CD8-positive, alpha-beta memory T cell (primary cell): ENCODE measurements at regions not wholly inside any gene's neighbourhood (a gene's known extent, or its start where the extent isn't known, plus 50 kb on each side); places are given as distances from the start of the nearest gene placed in this dataset.

Experiments used
- CTCF ChIA-PET: fragments of 350-600 bp; sonication (Branson Sonifier 250); formaldehyde crosslinking; loops from one replicate; lab custom pipeline; 2021; ENCODE audit warnings: antibody characterized with exemption; lab: Charles Lee
- POLR2A ChIA-PET: fragments of 350-600 bp; sonication (Branson Sonifier 250); formaldehyde crosslinking; loops from one replicate; lab custom pipeline; 2021; ENCODE audit warnings: antibody characterized with exemption; lab: Charles Lee
- DNase-seq, 5 donors: peaks; one replicate each; pipeline versions ENCODE4 v3.0.0 to v3.0.0-alpha.2; 2020 to 2022; ENCODE audit warnings: mixed read lengths in 1 of 5
- H3K27ac ChIP-seq: one replicate; pipeline ENCODE4 v1.7.0; 2013; ENCODE audit warnings: low read depth, mild to moderate bottlenecking, low read length, moderate library complexity
- H3K27me3 ChIP-seq: 2 replicates; pipeline ENCODE4 v1.7.0; 2013; ENCODE audit warnings: low read length, mild to moderate bottlenecking; ENCODE audit not compliant: insufficient read depth, poor library complexity, severe bottlenecking
- H3K36me3 ChIP-seq: 2 replicates; pipeline ENCODE4 v1.7.0; 2013; ENCODE audit warnings: mild to moderate bottlenecking, low read length, moderate library complexity; ENCODE audit not compliant: insufficient read depth
- H3K4me1 ChIP-seq: 2 replicates; pipeline ENCODE4 v1.7.0; 2013; ENCODE audit warnings: mild to moderate bottlenecking, low read length, moderate library complexity; ENCODE audit not compliant: insufficient read depth
- H3K4me3 ChIP-seq: 2 replicates; pipeline ENCODE4 v1.7.0; 2013; ENCODE audit warnings: mild to moderate bottlenecking, low read length
- H3K9me3 ChIP-seq: 2 replicates; pipeline ENCODE4 v1.7.0; 2013; ENCODE audit warnings: mild to moderate bottlenecking, low read length
- H3K27ac Mint-ChIP-seq, 8 donors: one replicate each; pipeline ENCODE4 v1.8.0; 2020 to 2021; ENCODE audit warnings: mixed read lengths in 8 of 8, mild to moderate bottlenecking in 6 of 8, inconsistent platforms in 3 of 8, moderate library complexity in 3 of 8
- H3K27me3 Mint-ChIP-seq, 2 donors: one replicate each; pipeline ENCODE4 v1.8.0; 2020 to 2021; ENCODE audit warnings: mixed read lengths in 2 of 2, mild to moderate bottlenecking in 1 of 2, moderate library complexity in 1 of 2
- H3K36me3 Mint-ChIP-seq, 3 donors: one replicate each; pipeline ENCODE4 v1.8.0; 2020 to 2021; ENCODE audit warnings: mixed read lengths in 3 of 3, inconsistent platforms in 1 of 3, mild to moderate bottlenecking in 1 of 3
- H3K4me1 Mint-ChIP-seq, 3 donors: one replicate each; pipeline ENCODE4 v1.8.0; 2020 to 2021; ENCODE audit warnings: mixed read lengths in 3 of 3, inconsistent platforms in 1 of 3, mild to moderate bottlenecking in 1 of 3
- H3K4me3 Mint-ChIP-seq, 7 donors: one replicate each; pipeline ENCODE4 v1.8.0; 2020 to 2021; ENCODE audit warnings: mixed read lengths in 7 of 7, mild to moderate bottlenecking in 6 of 7, moderate library complexity in 4 of 7, inconsistent platforms in 2 of 7
- H3K9me3 Mint-ChIP-seq, 5 donors: one replicate each; pipeline ENCODE4 v1.8.0; 2020 to 2022; ENCODE audit warnings: mixed read lengths in 5 of 5, mild to moderate bottlenecking in 3 of 5, moderate library complexity in 2 of 5, inconsistent platforms in 1 of 5

DNA sequence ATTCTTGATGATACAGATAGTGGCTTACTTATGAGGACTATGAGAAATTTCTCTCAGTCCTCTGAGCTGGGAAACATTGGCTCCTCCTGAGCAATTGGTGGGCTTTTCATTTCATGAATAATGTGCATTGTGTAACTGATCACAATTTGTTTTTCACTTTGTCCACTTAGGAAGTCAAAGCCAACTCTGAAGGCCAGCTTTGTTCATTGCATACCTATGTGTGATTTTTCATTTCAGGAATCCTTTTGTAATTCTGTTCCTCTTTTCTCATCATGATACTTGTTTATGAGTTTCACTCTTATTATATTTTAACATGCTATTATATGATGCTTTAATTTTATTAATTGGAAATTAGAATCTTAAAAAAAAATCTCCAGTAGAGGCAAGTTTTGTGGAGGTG lies 483.0 kb downstream of the EBF1 start:
- no peaks in the 10 kb centered on the region for H3K9me3 ChIP-seq
- no peaks in the 10 kb centered on the region for H3K36me3 Mint-ChIP-seq
- ChIA-PET CTCF (no interaction called here), POLR2A (no interaction called here)
- H3K27ac ChIP-seq: no peak overlapping the region
- no peak for DNase-seq
- no peaks in the 10 kb centered on the region for H3K4me1 ChIP-seq
- H3K4me3 Mint-ChIP-seq: no peak overlapping the region
- no peak overlapping the region for H3K27ac Mint-ChIP-seq
- no peaks in the 10 kb centered on the region for H3K36me3 ChIP-seq
- no peak overlapping the region for H3K4me3 ChIP-seq
- H3K4me1 Mint-ChIP-seq: no peaks in the 10 kb centered on the region
- H3K27me3 ChIP-seq: no peaks in the 10 kb centered on the region
- peaks cover 0 to 2% of the 10 kb centered on the region in 2 donors for H3K27me3 Mint-ChIP-seq
- H3K9me3 Mint-ChIP-seq: no peaks in the 10 kb centered on the region

DNA sequence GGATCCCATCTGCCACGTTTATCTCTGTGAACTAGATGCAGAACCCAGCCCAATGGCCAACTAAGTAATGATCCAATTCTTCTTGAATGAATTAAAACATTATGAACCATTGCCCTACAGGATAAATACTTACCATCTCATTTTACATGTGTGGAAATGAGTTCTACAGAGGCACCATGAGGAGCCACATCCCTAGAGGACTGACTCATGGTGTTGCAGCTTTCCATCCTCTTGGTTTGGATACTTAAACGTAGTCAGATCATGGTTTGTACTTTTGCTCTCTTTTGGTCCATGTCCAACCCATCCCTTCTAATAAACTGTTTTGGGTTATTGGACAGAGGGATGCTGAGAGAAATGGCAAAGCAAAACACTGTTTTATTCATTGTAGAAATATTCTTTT lies 484.8 kb downstream of the EBF1 start:
- Histone ChIP-seq H3K27ac (no peak overlapping the region), H3K27me3 (no peaks in the 10 kb centered on the region), H3K4me3 (no peak overlapping the region), H3K9me3 (no peaks in the 10 kb centered on the region), H3K4me1 (no peaks in the 10 kb centered on the region), H3K36me3 (no peaks in the 10 kb centered on the region)
- Mint-ChIP-seq H3K4me1 (no peaks in the 10 kb centered on the region), H3K4me3 (no peak overlapping the region), H3K36me3 (no peaks in the 10 kb centered on the region), H3K27me3 (peaks cover 0 to 2% of the 10 kb centered on the region in 2 donors), H3K9me3 (no peaks in the 10 kb centered on the region), H3K27ac (no peak overlapping the region)
- no peak for DNase-seq
- POLR2A ChIA-PET: no interaction called here
- CTCF ChIA-PET: no interaction called here

DNA sequence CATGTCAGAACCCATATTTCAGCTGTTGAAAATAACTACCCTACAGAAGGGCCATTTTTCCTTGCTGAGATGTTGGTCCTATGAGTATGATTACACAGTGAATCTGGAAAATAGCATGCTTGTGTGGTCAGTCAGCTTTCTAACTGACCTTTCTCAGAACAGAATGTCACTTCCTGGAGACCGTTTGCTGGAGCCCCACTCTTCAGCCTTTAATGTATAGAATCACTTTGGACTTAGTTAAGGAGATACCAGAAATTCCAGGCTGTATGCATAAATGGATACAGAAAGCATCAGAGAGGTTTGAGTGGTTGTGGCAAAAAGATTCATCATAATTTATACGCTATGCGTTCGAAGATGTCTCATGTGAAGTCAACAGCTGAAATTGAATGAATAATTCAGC lies 488.1 kb downstream of the EBF1 start:
- Mint-ChIP-seq H3K36me3 (no peaks in the 10 kb centered on the region), H3K27me3 (peaks cover 0 to 5% of the 10 kb centered on the region in 2 donors), H3K9me3 (no peaks in the 10 kb centered on the region), H3K4me3 (no peak overlapping the region), H3K27ac (no peak overlapping the region), H3K4me1 (no peaks in the 10 kb centered on the region)
- no peaks in the 10 kb centered on the region for H3K4me1 ChIP-seq
- ChIA-PET POLR2A (no interaction called here), CTCF (no interaction called here)
- H3K4me3 ChIP-seq: no peak overlapping the region
- no peak overlapping the region for H3K27ac ChIP-seq
- H3K9me3 ChIP-seq: no peaks in the 10 kb centered on the region
- DNase-seq: no peak
- H3K27me3 ChIP-seq: no peaks in the 10 kb centered on the region
- no peaks in the 10 kb centered on the region for H3K36me3 ChIP-seq

DNA sequence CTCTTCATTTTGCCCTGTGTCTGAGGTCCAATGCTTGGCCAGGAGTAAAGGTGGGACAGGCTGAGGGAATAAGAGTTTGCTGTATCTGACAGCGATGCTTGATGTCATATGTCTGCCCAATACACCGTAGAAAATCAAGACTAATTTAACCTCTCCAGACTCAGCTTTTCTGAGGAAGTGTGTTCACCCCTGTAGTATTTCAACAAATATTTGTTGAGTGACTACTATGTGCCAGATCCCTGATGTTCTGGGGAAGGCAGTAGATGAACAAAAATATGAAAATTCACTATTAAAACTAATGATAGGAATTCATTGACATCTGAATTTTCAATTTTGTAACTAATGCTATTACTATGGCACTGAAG lies 489.7 kb downstream of the EBF1 start:
- no peaks in the 10 kb centered on the region for H3K36me3 ChIP-seq
- CTCF ChIA-PET: no interaction called here
- POLR2A ChIA-PET: no interaction called here
- no peak for DNase-seq
- H3K9me3 ChIP-seq: no peaks in the 10 kb centered on the region
- Mint-ChIP-seq H3K27ac (no peak overlapping the region), H3K4me1 (no peaks in the 10 kb centered on the region), H3K36me3 (no peaks in the 10 kb centered on the region), H3K4me3 (no peak overlapping the region), H3K9me3 (peaks cover 0 to under 1% (median 0%) of the 10 kb centered on the region in 5 donors), H3K27me3 (peaks cover 0 to 5% of the 10 kb centered on the region in 2 donors)
- H3K4me3 ChIP-seq: no peak overlapping the region
- no peak overlapping the region for H3K27ac ChIP-seq
- no peaks in the 10 kb centered on the region for H3K4me1 ChIP-seq
- H3K27me3 ChIP-seq: no peaks in the 10 kb centered on the region

DNA sequence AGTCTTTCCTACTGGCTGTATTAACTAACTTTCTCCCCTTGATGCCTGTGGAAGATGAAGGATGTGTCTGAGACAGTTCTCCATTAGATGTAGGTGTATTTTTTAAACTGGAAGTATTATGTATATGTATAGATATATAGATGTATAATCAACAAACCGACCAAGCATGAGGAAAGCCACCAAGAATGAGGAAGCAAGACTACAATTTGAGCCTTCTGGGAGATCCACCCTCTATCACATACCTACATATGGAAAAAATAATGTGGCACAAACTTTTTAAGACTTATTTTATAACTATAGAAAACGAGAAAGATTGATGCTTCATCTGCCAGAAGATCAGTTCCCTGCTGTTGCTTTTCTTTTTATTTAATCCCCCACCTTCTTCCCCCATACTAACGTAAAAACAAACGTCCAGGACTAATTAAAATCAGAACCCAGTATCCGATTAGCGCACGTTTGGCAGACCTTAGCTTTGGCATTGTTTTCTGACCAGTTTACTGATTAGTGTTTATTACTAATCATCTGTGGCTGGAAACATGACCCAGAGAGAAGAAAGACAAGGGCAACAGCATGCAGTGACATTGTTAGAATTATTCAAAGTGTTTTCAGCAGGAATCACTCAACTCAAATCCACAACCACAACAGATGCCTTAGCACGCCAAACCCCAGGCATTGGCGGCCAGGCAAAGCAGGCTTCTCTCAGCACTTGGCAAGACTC lies 490.2 kb downstream of the EBF1 start:
- H3K9me3 ChIP-seq: no peaks in the 10 kb centered on the region
- ChIA-PET CTCF (no interaction called here), POLR2A (no interaction called here)
- no peaks in the 10 kb centered on the region for H3K27me3 ChIP-seq
- H3K27ac Mint-ChIP-seq: no peak overlapping the region
- peaks cover 0 to 2% (median 0%) of the 10 kb centered on the region in 5 donors for H3K9me3 Mint-ChIP-seq
- no peaks in the 10 kb centered on the region for H3K36me3 Mint-ChIP-seq
- no peak overlapping the region for H3K4me3 Mint-ChIP-seq
- H3K4me1 Mint-ChIP-seq: no peaks in the 10 kb centered on the region
- no peaks in the 10 kb centered on the region for H3K36me3 ChIP-seq
- H3K4me3 ChIP-seq: no peak overlapping the region
- H3K4me1 ChIP-seq: no peaks in the 10 kb centered on the region
- no peak for DNase-seq
- H3K27me3 Mint-ChIP-seq: peaks cover 0 to 5% of the 10 kb centered on the region in 2 donors
- no peak overlapping the region for H3K27ac ChIP-seq

DNA sequence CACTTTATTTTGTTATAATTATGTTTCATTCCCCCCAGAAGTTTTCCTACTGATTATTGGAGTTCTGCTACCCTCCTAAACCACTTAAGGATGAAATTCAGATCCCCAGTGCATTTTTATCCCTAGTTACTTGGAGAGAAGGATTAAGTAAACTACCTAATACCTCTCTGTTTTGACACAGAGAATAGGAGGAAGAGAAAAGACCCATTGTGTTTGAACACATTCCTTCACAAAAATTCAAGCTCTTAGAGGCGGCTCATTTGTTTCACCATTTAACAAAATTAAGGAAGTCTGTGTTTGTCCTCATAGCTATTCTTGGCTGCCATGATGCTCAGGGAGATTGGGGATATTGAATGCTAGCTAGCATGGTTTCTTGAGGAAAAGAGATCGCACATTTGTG lies 492.6 kb downstream of the EBF1 start:
- DNase-seq: no peak
- Mint-ChIP-seq H3K9me3 (peaks cover 0 to 2% (median 0%) of the 10 kb centered on the region in 5 donors), H3K4me3 (no peak overlapping the region), H3K27me3 (peaks cover 0 to 3% of the 10 kb centered on the region in 2 donors), H3K27ac (no peak overlapping the region), H3K36me3 (no peaks in the 10 kb centered on the region), H3K4me1 (no peaks in the 10 kb centered on the region)
- Histone ChIP-seq H3K4me1 (no peaks in the 10 kb centered on the region), H3K36me3 (no peaks in the 10 kb centered on the region), H3K9me3 (no peaks in the 10 kb centered on the region), H3K27me3 (no peaks in the 10 kb centered on the region), H3K4me3 (no peak overlapping the region), H3K27ac (no peak overlapping the region)
- CTCF ChIA-PET: no interaction called here
- POLR2A ChIA-PET: no interaction called here

DNA sequence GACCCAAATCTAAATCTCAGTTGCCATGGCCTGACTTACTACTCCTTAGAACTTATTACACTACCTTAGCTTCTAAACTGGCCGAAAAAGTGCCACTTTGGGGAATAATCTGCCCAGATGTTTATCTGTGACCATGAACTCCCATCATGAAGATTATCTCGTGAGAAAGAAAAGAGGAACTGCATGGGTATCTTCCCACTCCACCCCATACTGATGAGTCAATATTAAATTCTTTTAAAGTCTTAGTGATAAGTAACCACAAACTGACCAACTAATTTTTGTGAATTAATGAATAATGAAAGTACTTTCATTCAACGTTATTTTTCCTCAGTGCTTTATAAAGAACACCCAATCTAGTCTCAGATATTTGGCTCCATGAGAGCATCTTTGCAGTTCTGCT lies 493.5 kb downstream of the EBF1 start:
- Mint-ChIP-seq H3K27me3 (peaks cover 0 to 4% of the 10 kb centered on the region in 2 donors), H3K9me3 (peaks cover 0 to 2% (median 0%) of the 10 kb centered on the region in 5 donors), H3K36me3 (no peaks in the 10 kb centered on the region), H3K4me3 (no peak overlapping the region), H3K27ac (no peak overlapping the region), H3K4me1 (no peaks in the 10 kb centered on the region)
- DNase-seq: no peak
- Histone ChIP-seq H3K27ac (no peak overlapping the region), H3K9me3 (no peaks in the 10 kb centered on the region), H3K4me1 (no peaks in the 10 kb centered on the region), H3K36me3 (no peaks in the 10 kb centered on the region), H3K27me3 (no peaks in the 10 kb centered on the region), H3K4me3 (no peak overlapping the region)
- POLR2A ChIA-PET: no interaction called here
- CTCF ChIA-PET: no interaction called here

DNA sequence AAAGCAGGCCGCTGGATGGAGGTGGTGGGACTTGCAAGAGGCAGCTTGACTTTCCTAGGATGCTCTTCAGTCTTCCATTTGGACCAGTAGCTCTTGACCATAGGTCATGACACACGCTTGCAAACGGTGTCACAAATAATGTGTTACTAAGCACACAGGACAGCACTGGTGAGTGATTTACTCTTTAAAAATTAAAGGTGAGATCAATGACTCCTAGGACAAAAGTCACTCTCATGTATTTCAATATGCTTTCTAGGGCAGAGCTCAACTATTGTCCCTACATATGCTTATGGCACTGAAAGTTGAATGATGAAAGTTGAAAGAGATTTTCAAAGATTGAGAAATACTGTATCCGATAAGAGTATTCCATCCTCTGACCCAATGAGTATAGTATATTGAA lies 496.7 kb downstream of the EBF1 start:
- Mint-ChIP-seq H3K4me1 (no peaks in the 10 kb centered on the region), H3K27ac (no peak overlapping the region), H3K27me3 (peaks cover 0 to 2% of the 10 kb centered on the region in 2 donors), H3K36me3 (no peaks in the 10 kb centered on the region), H3K9me3 (peaks cover 0 to 4% (median 0%) of the 10 kb centered on the region in 5 donors), H3K4me3 (no peak overlapping the region)
- DNase-seq: no peak
- Histone ChIP-seq H3K4me1 (no peaks in the 10 kb centered on the region), H3K4me3 (no peak overlapping the region), H3K27me3 (no peaks in the 10 kb centered on the region), H3K9me3 (no peaks in the 10 kb centered on the region), H3K36me3 (no peaks in the 10 kb centered on the region), H3K27ac (no peak overlapping the region)
- POLR2A ChIA-PET: no interaction called here
- CTCF ChIA-PET: no interaction called here
